Thyroid gland (tissue), 4 donors: ENCODE measurements at regions not wholly inside any gene's neighbourhood (a gene's known extent, or its start where the extent isn't known, plus 50 kb on each side); places are given as distances from the start of the nearest gene placed in this dataset.

ENCODE experiments used
- DNase-seq, 2 donors: peaks; one replicate each; pipeline ENCODE4 v3.0.0-alpha.2; 2019
- H3K27ac ChIP-seq, 3 donors: fragments of 200-600 bp; sonication (generic); 1 replicate in 2 of 3; 2 replicates in 1 of 3; pipeline ENCODE4 v1.5.1; 2016 to 2019; ENCODE audit warnings: mild to moderate bottlenecking in 1 of 3, moderate library complexity in 1 of 3
- H3K27me3 ChIP-seq: fragments of 200-600 bp; sonication (generic); one replicate; pipeline ENCODE4 v1.5.1; 2019
- H3K36me3 ChIP-seq, 2 donors: fragments of 200-600 bp; sonication (generic); one replicate each; pipeline ENCODE4 v1.5.1; 2016 to 2019
- H3K4me1 ChIP-seq, 2 donors: fragments of 200-600 bp; sonication (generic); one replicate each; pipeline ENCODE4 v1.5.1; 2017 to 2019
- H3K4me3 ChIP-seq, 3 donors: fragments of 200-600 bp; sonication (generic); replicated peaks in 1 of 3; 1 replicate in 2 of 3; 2 replicates in 1 of 3; pipeline ENCODE4 v1.5.1; 2016; ENCODE audit warnings: mild to moderate bottlenecking in 1 of 3
- H3K9me3 ChIP-seq: fragments of 200-600 bp; sonication (generic); one replicate; pipeline ENCODE4 v1.5.1; 2017
- CTCF ChIP-seq, 6 experiments: fragments of 200-600 bp in 3 of 6; fragments of 450-650 bp in 3 of 6; sonication (generic) in 3 of 6; IDR thresholded peaks; one replicate each; pipeline ENCODE4 v1.5.1; 2016 to 2019; ENCODE audit warnings: antibody characterized with exemption in 6 of 6, mild to moderate bottlenecking in 2 of 6, inconsistent platforms in 1 of 6, moderate library complexity in 1 of 6
- POLR2A ChIP-seq, 2 donors: fragments of 450-650 bp; IDR thresholded peaks; one replicate each; pipeline ENCODE4 v1.6.1; 2017; ENCODE audit warnings: antibody characterized with exemption in 2 of 2, mild to moderate bottlenecking in 2 of 2, moderate library complexity in 1 of 2
- WGBS, 2 donors: methylation state at CpG; one replicate each; pipeline ENCODE4 v1.1.5; 2017; 5-methylcytosine and 5-hydroxymethylcytosine counted together
- intact Hi-C: fragments of 100-400 bp; cut with DNase I; formaldehyde crosslinking; loops from one replicate; pipeline ENCODE4 v1.15.1; 2023

DNA sequence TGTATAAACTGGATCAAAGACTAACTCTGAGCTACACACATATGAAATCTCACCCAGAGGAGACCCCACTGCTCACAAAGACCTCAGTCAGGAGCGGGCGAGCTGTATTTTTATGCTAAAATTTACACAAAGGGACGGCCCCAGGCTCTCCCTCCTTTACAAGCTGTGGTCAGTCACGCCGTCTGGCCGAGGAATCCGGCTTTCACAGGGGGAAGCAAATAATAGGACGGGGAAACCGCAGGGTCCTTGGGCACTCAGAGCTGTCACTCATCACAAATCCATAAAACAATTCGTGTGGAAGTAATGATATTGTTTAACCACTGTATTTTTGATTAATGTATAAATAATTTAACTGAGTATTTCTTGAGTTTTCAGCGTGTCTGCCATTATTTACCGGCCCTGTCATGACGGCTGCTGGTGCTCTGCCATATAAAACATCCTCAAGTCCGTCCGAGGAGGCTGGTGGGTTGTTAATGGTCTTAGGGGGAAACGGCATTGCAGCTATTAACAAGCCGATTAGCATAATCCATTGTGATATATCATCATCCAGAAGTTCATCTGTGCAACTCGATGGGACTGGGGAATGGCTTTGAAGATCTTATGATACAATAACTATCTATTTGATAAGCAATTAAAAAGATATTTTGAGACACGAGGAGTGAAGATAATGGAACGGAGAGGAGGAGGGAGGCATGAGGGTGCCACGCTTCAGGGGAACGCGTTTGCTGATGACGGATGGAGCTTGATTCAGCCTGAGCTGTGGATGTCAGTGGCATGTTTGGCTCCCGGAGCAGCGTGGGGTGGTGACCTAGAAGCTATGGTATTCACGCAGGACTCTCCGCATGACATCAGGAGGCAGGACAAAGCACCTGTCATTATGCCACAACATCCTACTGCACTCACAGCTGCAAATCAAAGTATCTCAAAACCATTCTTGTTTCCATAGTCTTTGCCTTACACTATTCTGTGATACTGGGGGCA is 150.9 kb downstream of the SHOX start:
- intact Hi-C loops, result no loop called here
- Histone ChIP-seq H3K9me3 (no peaks in the 10 kb centered on the region), H3K4me1 (no peaks in the 10 kb centered on the region), H3K27me3 (no peaks in the 10 kb centered on the region), H3K27ac (no peak overlapping the region), H3K36me3 (no peaks in the 10 kb centered on the region), H3K4me3 (no peak overlapping the region)
- WGBS, 2 donors, result 27 to 29% methylated on average over 28 of the region's 28 CpGs
- no peak for DNase-seq
- no peak for TF ChIP-seq POLR2A (IDR thresholded peaks at IDR 0.05)
- TF ChIP-seq CTCF (IDR thresholded peaks at IDR 0.05), result no peak

DNA sequence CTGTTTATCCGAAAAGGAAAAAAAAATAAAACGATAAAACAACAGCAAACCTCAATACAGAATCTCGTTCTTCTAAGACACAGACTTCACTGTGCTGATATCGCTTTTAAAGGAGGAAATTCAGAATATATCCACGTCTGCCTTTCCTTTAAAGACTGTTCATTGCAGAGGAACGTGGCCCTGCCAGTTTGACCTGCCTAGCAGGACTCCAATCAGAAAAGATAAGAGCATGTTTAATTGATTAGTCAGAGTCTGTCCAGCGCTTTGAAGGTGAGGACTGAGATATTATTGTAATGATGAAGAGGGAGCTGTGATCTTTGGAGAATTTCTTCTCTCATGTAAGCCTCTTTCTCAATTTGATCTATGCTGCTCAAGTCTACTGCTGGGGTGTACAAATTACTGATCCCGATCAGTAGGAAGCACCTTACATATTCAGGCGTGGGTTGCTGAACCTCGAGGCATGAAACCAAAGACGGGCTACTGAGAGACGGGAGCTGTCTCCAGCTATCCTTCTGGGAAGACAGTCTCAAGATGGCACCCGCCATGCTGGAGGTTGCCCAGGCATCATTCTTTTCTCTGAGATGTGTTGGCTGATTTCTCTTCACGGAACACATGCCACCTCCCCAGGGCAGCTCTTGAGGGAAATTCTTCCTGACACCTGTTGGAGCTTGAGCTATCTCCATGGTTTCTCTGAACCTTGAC is 146.1 kb downstream of the SHOX start:
- no peaks in the 10 kb centered on the region for H3K27me3 ChIP-seq
- no peaks in the 10 kb centered on the region for H3K36me3 ChIP-seq
- intact Hi-C loops, result no loop called here
- no peaks in the 10 kb centered on the region for H3K4me1 ChIP-seq
- TF ChIP-seq CTCF (IDR thresholded peaks at IDR 0.05) (no peak), POLR2A (IDR thresholded peaks at IDR 0.05) (no peak)
- H3K27ac ChIP-seq, result no peak overlapping the region
- WGBS, 2 donors, result 71 to 74% methylated on average over 14 of the region's 14 CpGs
- DNase-seq, result no peak
- H3K9me3 ChIP-seq, result no peaks in the 10 kb centered on the region
- no peak overlapping the region for H3K4me3 ChIP-seq

GRCh38 chrX:776061-776460 is 145.5 kb downstream of the SHOX start:
- Histone ChIP-seq H3K4me3 (no peak overlapping the region), H3K27me3 (no peaks in the 10 kb centered on the region), H3K4me1 (no peaks in the 10 kb centered on the region), H3K9me3 (no peaks in the 10 kb centered on the region), H3K27ac (no peak overlapping the region), H3K36me3 (no peaks in the 10 kb centered on the region)
- DNase-seq, result no peak
- WGBS, 2 donors, result 61 to 67% methylated on average over 9 of the region's 9 CpGs
- no peak for TF ChIP-seq POLR2A (IDR thresholded peaks at IDR 0.05)
- no peak for TF ChIP-seq CTCF (IDR thresholded peaks at IDR 0.05)
- intact Hi-C loops, result no loop called here

DNA sequence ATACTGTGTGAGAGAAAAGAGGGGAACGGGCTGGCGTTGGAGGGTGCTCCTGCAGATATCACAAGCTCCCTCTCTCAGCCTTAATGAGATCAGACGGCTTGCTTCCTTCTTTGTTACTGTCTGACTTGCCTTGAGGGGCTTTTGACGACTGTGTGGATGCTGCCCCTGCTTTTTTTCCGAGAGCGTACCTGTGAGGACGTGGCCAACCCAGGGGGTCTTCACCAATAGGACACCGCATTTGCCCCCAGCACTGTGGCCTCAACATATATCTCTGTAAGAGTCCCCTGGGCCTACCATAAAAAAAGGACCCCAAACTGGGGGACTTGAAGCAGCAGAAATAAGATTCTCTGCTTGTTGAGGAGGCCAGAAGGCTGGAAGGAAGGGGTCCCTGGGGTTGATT is 143.9 kb downstream of the SHOX start:
- H3K36me3 ChIP-seq, result no peaks in the 10 kb centered on the region
- TF ChIP-seq CTCF (IDR thresholded peaks at IDR 0.05), result no peak
- TF ChIP-seq POLR2A (IDR thresholded peaks at IDR 0.05), result no peak
- H3K27ac ChIP-seq, result no peak overlapping the region
- 75% methylated on average over 8 of the region's 8 CpGs for WGBS, 2 donors
- no peak for DNase-seq
- no peaks in the 10 kb centered on the region for H3K9me3 ChIP-seq
- intact Hi-C loops, result no loop called here
- no peaks in the 10 kb centered on the region for H3K27me3 ChIP-seq
- H3K4me1 ChIP-seq, result no peaks in the 10 kb centered on the region
- H3K4me3 ChIP-seq, result no peak overlapping the region
